ENCODE measurements at regions not wholly inside any gene's neighbourhood (a gene's known extent, or its start where the extent isn't known, plus 50 kb on each side); places are given as distances from the start of the nearest gene placed in this dataset.

DNA sequence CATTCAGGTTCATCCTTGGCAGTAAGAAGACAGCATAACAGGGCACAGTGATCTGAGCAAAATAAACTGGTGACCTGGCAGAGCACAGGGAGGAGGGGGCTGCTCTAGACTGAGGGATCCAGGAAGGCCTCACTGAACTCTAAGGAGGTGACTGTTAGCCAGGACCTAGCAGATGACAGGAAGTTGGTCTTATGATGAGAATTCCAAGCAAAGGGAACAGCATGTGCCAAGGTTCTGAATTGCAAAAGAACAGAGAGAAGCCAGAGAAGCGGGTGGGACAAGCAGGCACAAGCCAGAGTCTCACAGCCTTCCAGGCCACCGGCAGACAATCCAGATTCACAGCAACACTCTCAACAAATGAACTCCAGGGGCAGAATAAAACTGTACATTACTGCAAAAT, 152.7 kb upstream of the PTPRM start:
- H3K4me3 ChIP-seq (ENCODE audit: low read depth, low read length): no peak overlapping the region
- ChIA-PET POLR2A (no interaction called here), CTCF (no interaction called here)
- TF ChIP-seq ZEB2 (tag by site-specific recombination; IDR thresholded peaks at IDR 0.05): no peak
- TF ChIP-seq ZNF391 (tag by site-specific recombination; IDR thresholded peaks at IDR 0.05; ENCODE audit: borderline replicate concordance, low read depth): no peak
- no peak for TF ChIP-seq SP7 (tag by site-specific recombination; IDR thresholded peaks at IDR 0.05)
- TF ChIP-seq, protein P1, sequence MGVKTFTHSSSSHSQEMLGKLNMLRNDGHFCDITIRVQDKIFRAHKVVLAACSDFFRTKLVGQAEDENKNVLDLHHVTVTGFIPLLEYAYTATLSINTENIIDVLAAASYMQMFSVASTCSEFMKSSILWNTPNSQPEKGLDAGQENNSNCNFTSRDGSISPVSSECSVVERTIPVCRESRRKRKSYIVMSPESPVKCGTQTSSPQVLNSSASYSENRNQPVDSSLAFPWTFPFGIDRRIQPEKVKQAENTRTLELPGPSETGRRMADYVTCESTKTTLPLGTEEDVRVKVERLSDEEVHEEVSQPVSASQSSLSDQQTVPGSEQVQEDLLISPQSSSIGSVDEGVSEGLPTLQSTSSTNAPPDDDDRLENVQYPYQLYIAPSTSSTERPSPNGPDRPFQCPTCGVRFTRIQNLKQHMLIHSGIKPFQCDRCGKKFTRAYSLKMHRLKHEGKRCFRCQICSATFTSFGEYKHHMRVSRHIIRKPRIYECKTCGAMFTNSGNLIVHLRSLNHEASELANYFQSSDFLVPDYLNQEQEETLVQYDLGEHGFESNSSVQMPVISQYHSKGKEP (tag by site-specific recombination; IDR thresholded peaks at IDR 0.05): no peak
- TF ChIP-seq ZNF548 (tag by site-specific recombination; IDR thresholded peaks at IDR 0.05): no peak
- TF ChIP-seq, protein P2, sequence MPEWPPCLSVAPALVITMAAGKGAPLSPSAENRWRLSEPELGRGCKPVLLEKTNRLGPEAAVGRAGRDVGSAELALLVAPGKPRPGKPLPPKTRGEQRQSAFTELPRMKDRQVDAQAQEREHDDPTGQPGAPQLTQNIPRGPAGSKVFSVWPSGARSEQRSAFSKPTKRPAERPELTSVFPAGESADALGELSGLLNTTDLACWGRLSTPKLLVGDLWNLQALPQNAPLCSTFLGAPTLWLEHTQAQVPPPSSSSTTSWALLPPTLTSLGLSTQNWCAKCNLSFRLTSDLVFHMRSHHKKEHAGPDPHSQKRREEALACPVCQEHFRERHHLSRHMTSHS (tag by site-specific recombination; IDR thresholded peaks at IDR 0.05): no peak
- TF ChIP-seq ZXDB (tag by site-specific recombination; IDR thresholded peaks at IDR 0.05): no peak
- no peak for TF ChIP-seq ZNF223 (tag by site-specific recombination; IDR thresholded peaks at IDR 0.05)
- no peaks in the 10 kb centered on the region for H3K4me1 ChIP-seq (ENCODE audit: control insufficient read depth, insufficient read depth, low read length)
- no peaks in the 10 kb centered on the region for H3K36me3 ChIP-seq (ENCODE audit: control insufficient read depth in 2 of 2, insufficient read depth in 1 of 2, low read length in 2 of 2)
- H3K27ac ChIP-seq (ENCODE audit: extremely low read depth, low read depth, low read length): no peak overlapping the region
- no peaks in the 10 kb centered on the region for H3K9me3 ChIP-seq (ENCODE audit: control insufficient read depth, insufficient read depth, low read depth, low read length)

DNA sequence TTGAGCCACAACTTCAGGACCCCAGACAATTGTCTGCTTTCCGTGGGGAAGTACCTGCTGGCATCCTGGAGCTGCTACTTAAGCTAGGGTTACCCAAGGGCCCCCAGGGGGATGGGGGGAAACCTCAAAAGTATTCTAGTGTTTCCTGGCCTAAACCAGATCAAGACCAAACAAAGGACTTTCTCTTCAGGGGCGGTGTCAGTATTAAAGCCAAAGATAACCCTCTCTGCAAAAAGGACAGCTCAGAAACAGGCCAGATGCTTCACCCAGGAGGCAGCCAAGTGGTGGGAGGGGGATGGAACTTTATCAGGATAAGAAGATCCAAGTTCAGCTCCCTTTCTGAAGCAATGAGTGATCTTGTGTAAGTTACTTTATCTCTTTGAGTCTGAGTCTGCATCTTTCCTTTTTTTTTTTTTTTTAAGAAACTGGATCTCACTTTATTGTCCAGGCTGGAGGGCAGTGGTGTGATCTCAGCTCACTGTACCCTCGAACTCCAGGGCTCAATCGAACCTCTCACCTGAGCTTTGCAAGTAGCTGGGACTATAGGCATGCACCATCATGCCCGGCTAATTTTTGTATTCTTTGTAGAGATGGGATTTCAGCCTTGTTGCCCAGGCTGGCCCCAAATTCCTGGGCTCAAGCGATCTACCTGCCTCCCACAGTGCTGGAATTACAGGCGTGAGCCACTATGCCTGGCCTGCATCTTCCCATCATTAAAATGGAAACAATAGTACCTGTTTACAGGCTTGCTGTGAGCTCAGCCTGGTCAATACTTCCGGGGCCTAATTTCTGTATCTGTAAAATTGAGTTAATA, 151.8 kb upstream of the PTPRM start:
- Histone ChIP-seq H3K4me1 (ENCODE audit: control insufficient read depth, insufficient read depth, low read length) (no peaks in the 10 kb centered on the region), H3K36me3 (ENCODE audit: control insufficient read depth in 2 of 2, insufficient read depth in 1 of 2, low read length in 2 of 2) (no peaks in the 10 kb centered on the region), H3K27ac (ENCODE audit: extremely low read depth, low read depth, low read length) (no peak overlapping the region), H3K4me3 (ENCODE audit: low read depth, low read length) (no peak overlapping the region), H3K9me3 (ENCODE audit: control insufficient read depth, insufficient read depth, low read depth, low read length) (no peaks in the 10 kb centered on the region)
- ChIA-PET CTCF (interaction anchor here (0.6 kb wide), 1 partner anchor 9 kb away, joined by 3 read pairs; no protein-coding TSS in a partner anchor), POLR2A (no interaction called here)
- TF ChIP-seq ZNF792 (tag by site-specific recombination; IDR thresholded peaks at IDR 0.05) (no peak), ZBTB1 (tag by site-specific recombination; IDR thresholded peaks at IDR 0.05) (no peak), ZNF473 (tag by site-specific recombination; IDR thresholded peaks at IDR 0.05) (no peak), TRIM28 (IDR thresholded peaks at IDR 0.05; ENCODE audit: borderline replicate concordance, low read length) (no peak), ZNF138 (tag by site-specific recombination; IDR thresholded peaks at IDR 0.05; ENCODE audit: borderline replicate concordance) (no peak), ZNF211 (tag by site-specific recombination; IDR thresholded peaks at IDR 0.05; ENCODE audit: low read depth) (no peak), ZNF266 (tag by site-specific recombination; IDR thresholded peaks at IDR 0.05; ENCODE audit: low read depth) (no peak), ZFP3 (tag by site-specific recombination; IDR thresholded peaks at IDR 0.05; ENCODE audit: low read depth) (no peak), IKZF3 (tag by site-specific recombination; IDR thresholded peaks at IDR 0.05) (no peak)
- TF ChIP-seq, protein P3, sequence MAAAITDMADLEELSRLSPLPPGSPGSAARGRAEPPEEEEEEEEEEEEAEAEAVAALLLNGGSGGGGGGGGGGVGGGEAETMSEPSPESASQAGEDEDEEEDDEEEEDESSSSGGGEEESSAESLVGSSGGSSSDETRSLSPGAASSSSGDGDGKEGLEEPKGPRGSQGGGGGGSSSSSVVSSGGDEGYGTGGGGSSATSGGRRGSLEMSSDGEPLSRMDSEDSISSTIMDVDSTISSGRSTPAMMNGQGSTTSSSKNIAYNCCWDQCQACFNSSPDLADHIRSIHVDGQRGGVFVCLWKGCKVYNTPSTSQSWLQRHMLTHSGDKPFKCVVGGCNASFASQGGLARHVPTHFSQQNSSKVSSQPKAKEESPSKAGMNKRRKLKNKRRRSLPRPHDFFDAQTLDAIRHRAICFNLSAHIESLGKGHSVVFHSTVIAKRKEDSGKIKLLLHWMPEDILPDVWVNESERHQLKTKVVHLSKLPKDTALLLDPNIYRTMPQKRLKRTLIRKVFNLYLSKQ (tag by site-specific recombination; IDR thresholded peaks at IDR 0.05; ENCODE audit: borderline replicate concordance): no peak
- TF ChIP-seq, protein P4, sequence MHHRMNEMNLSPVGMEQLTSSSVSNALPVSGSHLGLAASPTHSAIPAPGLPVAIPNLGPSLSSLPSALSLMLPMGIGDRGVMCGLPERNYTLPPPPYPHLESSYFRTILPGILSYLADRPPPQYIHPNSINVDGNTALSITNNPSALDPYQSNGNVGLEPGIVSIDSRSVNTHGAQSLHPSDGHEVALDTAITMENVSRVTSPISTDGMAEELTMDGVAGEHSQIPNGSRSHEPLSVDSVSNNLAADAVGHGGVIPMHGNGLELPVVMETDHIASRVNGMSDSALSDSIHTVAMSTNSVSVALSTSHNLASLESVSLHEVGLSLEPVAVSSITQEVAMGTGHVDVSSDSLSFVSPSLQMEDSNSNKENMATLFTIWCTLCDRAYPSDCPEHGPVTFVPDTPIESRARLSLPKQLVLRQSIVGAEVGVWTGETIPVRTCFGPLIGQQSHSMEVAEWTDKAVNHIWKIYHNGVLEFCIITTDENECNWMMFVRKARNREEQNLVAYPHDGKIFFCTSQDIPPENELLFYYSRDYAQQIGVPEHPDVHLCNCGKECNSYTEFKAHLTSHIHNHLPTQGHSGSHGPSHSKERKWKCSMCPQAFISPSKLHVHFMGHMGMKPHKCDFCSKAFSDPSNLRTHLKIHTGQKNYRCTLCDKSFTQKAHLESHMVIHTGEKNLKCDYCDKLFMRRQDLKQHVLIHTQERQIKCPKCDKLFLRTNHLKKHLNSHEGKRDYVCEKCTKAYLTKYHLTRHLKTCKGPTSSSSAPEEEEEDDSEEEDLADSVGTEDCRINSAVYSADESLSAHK (tag by site-specific recombination; IDR thresholded peaks at IDR 0.05): no peak
- TF ChIP-seq, protein P5, sequence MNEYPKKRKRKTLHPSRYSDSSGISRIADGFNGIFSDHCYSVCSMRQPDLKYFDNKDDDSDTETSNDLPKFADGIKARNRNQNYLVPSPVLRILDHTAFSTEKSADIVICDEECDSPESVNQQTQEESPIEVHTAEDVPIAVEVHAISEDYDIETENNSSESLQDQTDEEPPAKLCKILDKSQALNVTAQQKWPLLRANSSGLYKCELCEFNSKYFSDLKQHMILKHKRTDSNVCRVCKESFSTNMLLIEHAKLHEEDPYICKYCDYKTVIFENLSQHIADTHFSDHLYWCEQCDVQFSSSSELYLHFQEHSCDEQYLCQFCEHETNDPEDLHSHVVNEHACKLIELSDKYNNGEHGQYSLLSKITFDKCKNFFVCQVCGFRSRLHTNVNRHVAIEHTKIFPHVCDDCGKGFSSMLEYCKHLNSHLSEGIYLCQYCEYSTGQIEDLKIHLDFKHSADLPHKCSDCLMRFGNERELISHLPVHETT (tag by site-specific recombination; IDR thresholded peaks at IDR 0.05): no peak
- TF ChIP-seq, protein P6, sequence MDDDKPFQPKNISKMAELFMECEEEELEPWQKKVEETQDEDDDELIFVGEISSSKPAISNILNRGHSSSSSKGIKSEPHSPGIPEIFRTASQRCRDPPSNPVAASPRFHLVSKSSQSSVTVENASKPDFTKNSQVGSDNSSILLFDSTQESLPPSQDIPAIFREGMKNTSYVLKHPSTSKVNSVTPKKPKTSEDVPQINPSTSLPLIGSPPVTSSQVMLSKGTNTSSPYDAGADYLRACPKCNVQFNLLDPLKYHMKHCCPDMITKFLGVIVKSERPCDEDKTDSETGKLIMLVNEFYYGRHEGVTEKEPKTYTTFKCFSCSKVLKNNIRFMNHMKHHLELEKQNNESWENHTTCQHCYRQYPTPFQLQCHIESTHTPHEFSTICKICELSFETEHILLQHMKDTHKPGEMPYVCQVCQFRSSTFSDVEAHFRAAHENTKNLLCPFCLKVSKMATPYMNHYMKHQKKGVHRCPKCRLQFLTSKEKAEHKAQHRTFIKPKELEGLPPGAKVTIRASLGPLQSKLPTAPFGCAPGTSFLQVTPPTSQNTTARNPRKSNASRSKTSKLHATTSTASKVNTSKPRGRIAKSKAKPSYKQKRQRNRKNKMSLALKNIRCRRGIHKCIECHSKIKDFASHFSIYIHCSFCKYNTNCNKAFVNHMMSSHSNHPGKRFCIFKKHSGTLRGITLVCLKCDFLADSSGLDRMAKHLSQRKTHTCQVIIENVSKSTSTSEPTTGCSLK (tag by site-specific recombination; IDR thresholded peaks at IDR 0.05): no peak

Data from HEK293 (cell line).